AG09319 (cell line): ENCODE measurements at regions not wholly inside any gene's neighbourhood (a gene's known extent, or its start where the extent isn't known, plus 50 kb on each side); places are given as distances from the start of the nearest gene placed in this dataset.
"Not testable (repeated sequence)": the region's sequence is repeated elsewhere in the genome, so short reads cannot be mapped to it uniquely, and the experiment has no call there.

ENCODE experiments used
- DNase-seq: peaks from one replicate; pipeline ENCODE4 v3.0.0-alpha.2; 2010; ENCODE audit warnings: low read depth; ENCODE audit errors: extremely low read depth
- TF ChIP-seq, protein P1 (sequence below): IDR thresholded peaks from 2 replicates; pipeline ENCODE4 v1.5.1; 2011; ENCODE audit warnings: low read depth, mild to moderate bottlenecking, inconsistent platforms, low read length, moderate library complexity

DNA sequence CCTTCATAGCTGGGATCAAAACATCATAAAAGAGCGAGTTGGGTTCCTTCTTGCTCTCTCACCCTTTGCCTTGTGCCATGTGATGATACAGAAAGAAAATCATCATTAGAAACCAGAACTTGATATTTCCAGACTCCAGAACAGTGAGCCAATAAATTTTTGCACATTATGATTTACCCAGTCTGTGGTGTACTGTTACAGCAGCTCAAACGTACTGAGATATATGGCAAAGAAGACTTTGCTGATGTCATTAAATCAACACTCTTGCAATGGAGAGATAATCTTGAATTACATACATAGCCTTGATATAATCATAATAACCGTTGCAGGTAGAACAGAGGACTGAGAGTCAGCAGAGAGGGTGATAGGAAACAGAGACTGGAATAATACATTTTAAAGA, 1271.6 kb downstream of the CDH12 start:
- TF ChIP-seq, protein P1, sequence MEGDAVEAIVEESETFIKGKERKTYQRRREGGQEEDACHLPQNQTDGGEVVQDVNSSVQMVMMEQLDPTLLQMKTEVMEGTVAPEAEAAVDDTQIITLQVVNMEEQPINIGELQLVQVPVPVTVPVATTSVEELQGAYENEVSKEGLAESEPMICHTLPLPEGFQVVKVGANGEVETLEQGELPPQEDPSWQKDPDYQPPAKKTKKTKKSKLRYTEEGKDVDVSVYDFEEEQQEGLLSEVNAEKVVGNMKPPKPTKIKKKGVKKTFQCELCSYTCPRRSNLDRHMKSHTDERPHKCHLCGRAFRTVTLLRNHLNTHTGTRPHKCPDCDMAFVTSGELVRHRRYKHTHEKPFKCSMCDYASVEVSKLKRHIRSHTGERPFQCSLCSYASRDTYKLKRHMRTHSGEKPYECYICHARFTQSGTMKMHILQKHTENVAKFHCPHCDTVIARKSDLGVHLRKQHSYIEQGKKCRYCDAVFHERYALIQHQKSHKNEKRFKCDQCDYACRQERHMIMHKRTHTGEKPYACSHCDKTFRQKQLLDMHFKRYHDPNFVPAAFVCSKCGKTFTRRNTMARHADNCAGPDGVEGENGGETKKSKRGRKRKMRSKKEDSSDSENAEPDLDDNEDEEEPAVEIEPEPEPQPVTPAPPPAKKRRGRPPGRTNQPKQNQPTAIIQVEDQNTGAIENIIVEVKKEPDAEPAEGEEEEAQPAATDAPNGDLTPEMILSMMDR = no peak
- no peak for DNase-seq

DNA sequence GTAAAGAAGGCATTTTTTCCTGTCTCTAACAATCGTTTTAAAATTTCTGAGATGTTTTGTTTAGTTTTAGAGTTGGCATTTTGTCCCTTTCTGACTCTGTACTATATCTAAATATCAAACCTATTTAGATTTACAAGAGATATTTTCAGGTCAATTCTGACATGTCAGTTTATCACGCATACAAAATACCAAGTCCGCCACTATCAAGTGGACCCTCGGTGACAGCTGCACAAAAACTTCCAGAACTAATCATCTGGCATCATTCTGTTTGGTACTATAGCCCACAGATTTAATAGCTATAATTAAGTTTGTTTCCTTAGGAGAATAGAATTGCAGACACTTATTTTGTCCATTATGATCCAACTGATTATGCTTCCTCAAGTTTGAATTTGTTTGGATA, 1278.2 kb downstream of the CDH12 start:
- DNase-seq = no peak
- TF ChIP-seq, protein P1 = no peak

DNA sequence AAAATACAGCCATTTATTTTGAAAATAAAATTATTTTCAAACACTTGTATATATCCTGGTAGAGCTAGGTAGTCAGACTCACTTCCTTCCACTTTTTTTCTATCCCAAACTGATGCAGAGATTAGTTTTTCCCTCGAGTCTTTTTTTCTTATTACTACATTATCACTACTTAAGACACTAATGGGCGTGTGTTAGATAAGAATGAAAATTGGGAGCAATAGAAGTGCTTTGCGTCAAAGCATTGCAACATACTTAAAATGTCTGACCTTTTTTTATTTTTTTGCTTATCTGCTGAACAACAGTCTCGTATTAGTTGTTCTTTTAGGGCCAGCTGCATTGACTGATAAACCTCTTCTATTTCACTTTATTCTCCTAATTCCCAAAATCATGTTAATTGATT, 1278.7 kb downstream of the CDH12 start:
- TF ChIP-seq, protein P1 = no peak
- DNase-seq = no peak

DNA sequence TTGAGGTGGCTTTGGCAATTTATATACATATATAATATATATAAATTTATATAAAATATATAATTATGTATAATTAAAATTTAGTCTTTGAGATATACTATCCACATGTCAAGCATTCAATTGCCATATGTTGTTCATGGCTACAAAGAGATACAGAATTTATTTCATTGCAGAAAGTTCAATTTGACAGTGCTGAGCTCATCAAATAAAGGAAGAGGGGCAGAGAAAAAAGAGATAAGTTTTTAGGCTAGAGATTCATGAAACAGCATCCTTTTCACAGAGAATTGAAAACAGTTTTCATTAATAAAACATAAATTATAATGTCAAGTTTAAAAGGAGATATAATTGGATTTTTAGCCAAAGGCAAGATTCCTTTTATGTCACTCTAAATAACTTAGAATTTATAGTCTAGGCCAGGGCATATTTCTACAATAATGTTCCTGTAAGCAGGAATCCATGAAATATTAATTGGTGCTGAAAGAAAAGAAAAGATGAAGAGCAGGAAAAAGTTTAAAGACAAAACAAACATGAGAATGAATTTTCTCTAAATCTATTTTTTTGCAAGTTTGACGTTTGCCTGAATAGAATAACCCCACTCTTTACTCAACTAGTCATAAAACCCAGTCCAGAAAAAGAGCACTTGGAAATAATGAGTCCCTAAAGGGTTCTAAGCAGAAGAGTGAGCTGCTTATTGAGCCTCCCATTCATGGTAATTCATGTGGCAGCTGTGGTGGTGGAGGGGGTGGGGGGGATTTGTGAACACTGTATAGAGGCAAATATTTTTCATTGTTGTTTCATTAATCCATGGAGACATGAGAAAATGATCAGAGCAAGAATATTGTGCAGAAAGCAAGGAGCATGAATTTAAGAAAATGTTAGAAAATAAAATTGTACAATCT, 1279.5 kb downstream of the CDH12 start:
- TF ChIP-seq, protein P1 = no peak
- DNase-seq = no peak

DNA sequence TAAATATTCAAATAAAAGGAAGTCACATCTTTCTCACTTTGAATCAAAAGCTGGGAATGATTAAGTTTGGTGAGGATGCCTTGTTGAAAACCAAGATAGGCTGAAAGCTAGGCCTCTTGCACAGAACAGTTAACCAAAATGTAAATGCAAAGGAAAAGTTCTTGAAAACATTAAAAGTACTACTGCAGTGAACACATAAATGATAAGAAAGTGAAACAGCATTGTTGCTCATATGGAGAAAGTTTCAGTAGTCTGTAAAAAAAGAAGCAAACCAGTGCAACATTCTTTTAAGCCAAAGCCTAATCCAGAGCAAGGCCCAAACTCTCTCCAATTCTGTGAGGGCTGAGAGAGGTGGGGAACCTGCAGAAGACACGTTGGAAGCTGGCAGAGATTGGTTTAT, 1281.9 kb downstream of the CDH12 start:
- DNase-seq = not testable (repeated sequence)

DNA sequence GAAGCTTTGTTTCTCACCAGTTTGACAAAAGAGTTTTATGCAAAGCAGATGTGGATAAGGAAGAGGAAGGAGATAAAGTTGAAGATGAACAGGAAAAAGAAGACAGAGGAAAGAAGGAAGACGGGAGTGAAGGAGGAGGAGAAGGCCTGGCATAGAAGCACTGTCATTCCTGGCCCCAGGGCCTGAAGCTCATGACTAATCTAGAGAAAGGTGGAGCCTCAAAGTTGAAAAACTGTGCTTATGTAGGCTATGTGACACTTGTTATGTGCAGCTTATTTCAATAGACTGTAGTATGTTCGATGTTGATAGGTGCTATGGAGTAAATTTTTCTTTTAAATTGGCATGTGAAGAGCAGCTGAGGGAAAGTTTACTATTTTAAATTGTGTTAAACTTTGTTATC, 1294.0 kb downstream of the CDH12 start:
- not testable (repeated sequence) for DNase-seq

DNA sequence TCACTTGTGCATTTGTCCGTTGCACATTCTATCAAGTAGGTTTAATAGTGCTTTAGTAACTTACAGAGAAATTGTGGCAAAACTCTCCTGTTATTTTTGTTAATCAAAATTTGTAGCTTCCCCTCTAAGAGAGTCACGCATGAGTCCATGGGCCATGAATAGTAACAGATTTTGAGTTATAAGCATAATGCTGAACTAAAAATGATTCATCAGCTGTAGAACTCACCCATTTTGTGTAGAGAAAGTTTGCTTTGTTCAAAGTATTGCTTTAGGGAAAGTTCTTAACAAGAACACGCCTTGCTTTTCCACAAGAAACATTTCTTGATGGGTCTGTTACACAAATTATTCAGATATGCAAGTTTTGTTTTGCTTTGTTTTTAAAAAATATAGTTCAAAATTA, 1300.9 kb downstream of the CDH12 start:
- DNase-seq = not testable (repeated sequence)

DNA sequence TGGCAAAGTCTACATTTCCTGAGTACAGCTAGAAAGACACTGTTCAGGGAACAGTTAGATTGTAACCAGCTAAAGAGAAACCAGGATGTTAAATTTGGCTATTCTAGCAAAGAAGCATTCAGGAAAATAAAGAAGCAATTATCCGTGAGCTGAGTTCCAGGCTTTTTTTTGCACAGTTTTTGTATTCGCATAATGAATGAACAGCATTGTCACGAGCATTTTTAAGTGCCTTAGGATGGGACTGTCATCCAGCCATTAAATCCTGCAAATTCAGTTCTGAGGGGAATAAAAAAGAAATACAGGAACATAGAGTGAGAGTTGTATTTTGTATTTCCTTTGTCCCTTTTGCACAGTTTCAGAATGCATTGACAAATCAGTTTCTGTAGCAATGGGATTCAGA, 1302.2 kb downstream of the CDH12 start:
- not testable (repeated sequence) for DNase-seq

DNA sequence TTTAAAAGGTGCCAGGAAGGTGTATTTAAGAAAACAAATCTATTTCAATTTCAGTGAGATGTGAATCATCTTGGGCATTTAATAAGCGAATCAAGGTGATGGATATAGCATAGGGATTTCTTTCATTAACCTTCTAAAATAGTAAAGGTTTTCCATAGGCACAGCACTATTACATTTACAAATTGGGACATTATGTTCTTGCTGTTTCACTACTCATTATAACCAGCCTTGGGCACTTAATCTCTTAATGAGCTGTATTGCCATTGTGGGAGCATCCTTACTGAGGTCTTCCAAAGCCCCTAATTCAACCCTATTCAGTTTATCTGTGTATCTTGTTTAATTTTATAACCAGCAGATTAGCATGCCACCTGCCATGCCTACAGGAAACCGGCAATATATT, 1305.5 kb downstream of the CDH12 start:
- not testable (repeated sequence) for DNase-seq

DNA sequence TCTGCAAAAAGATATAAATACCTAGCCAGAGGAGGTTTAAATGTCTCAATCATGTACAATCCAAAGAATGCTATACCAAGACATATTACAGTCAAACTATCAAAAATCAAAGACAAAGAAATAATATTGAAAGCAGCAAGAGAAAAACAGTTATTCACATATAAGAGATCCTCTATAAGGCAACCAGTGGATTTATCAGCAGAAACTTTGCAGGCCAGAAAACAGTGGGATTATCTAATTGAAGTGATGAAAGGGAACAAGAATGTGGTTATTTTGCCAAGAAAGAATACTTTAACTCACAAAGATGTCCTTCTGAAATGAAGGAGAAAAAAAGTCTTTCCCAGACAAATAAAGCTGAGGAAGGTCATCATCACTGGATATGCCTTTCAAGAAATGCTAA, 1318.0 kb downstream of the CDH12 start:
- DNase-seq = not testable (repeated sequence)

DNA sequence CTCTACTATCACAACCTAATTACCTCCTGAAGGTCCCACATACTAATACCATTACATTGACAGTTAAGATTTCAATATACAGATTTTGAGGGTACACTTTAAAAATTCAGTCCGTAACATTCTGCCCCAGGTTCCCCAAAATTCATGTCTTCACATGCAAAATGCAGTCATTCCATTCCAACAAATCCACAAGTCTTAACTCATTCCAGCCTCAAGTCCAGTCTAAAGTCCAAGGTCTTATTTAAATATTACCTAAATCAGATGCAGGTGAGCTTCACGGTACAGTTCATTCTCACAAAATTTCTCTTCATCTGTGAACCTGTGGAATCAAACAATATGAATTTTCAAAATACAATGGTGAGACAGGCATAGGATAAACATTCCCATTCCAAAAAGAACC, 1332.0 kb downstream of the CDH12 start:
- not testable (repeated sequence) for DNase-seq

DNA sequence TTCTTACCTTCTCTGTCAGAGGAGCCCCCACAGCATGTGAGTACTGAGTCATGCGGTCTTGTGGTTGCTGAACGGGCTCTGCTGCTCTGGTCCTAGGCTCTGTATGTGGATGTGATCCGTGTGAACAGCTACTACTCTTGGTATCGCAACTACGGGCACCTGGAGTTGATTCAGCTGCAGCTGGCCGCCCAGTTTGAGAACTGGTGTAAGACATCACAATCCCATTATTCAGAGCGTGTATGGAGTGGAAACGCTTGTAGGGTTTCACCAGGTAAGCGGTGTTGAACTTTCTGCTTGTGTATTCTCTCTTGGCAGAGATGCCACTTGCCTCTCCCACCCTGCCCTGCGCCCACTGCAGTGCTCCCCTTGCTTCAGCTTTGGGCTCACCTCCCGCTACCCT, 1356.2 kb downstream of the CDH12 start:
- DNase-seq = not testable (repeated sequence)

DNA sequence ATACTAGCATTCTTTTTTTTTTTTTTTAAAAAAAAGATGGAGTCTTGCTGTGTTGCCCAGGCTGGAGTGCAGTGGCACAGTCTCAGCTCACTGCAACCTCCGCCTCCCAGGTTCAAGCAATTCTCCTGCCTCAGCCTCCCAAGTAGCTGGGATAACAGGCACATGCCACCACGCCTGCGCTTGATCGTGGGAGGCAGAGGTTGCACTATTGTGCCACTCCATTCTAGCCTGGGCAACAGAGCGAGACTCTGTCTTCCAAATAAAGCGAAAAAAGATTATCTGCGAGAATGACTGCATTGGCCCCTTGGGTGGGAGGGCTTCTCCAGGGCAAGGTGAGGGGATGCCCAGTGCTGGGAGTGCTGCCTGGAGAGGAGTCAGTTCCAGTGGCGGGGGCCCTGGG, 1357.1 kb downstream of the CDH12 start:
- DNase-seq = not testable (repeated sequence)

DNA sequence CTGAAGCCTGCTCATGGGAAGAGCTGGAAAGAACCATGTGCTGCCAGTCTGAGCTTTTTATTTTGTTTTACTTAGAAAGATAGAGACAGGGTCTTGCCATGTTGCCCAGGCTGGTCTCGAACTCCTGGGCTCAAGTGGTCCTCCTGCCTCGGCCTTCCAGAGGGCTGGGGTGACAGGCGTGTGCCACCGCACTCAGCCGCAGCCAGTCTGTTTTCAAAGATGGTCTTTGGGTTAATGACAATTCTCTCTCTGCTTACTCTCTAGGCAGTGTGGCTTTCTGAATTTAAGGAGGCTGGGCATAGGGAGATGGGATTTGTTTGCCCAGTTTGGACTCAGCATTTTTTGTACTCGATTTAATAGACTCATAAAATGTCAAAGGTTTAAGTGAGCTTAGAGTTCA, 1357.9 kb downstream of the CDH12 start:
- DNase-seq = not testable (repeated sequence)

DNA sequence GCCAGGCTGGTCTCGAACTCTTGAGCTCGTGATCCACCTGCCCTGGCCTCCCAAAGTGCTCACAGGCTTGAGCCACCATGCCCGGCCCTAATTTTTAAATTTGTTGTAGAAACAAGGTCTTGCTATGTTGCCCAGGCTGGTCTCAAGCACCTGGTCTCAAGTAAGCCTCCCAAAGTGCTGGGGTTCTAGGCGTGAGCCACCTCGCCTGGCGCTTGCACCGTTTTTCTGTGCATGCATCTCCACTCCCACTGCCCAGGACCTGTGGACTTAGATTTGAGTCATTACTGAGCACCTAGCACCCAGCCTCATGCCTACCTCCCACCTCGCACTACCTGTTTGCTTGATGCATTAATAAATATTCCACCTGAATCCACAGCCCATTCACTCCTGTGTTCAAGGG, 1359.1 kb downstream of the CDH12 start:
- DNase-seq = not testable (repeated sequence)

DNA sequence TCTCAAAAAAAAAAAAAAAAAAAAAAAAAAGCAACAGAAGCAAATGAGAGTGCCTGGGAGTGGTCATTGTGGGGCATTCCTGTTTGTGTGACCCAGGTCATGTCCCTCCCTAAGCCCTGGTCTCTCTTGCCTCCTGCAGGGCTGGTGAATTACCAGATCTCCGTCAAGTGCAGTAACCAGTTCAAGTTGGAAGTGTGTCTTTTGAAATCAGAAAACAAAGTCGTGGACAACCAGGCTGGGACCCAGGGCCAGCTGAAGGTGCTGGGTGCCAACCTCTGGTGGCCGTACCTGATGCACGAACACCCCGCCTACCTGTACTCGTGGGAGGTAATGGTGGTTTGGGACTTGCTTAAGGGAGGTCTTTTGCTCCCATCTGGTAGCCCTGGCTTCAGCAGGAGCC, 1362.0 kb downstream of the CDH12 start:
- not testable (repeated sequence) for DNase-seq

DNA sequence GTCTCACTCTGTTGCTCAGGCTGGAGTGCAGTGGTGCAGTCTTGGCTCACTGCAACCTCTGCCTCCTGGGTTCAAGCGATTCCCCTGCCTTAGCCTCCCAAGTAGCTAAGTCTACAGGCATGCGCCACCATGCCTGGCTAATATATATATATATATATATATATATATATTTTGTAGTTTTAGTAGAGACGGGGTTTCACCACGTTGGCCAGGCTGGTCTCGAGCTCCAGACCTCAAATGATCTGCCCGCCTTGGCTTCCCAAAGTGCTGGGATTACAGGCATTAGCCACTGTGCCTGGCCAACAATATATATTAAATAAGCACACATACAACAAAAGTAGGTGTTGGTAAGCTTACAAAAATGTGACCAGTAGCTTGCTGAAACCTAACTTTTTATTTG, 1364.3 kb downstream of the CDH12 start:
- not testable (repeated sequence) for DNase-seq
